ENCODE measurements at regions not wholly inside any gene's neighbourhood (a gene's known extent, or its start where the extent isn't known, plus 50 kb on each side); places are given as distances from the start of the nearest gene placed in this dataset.
"Not testable (repeated sequence)": the region's sequence is repeated elsewhere in the genome, so short reads cannot be mapped to it uniquely, and the experiment has no call there.

DNA sequence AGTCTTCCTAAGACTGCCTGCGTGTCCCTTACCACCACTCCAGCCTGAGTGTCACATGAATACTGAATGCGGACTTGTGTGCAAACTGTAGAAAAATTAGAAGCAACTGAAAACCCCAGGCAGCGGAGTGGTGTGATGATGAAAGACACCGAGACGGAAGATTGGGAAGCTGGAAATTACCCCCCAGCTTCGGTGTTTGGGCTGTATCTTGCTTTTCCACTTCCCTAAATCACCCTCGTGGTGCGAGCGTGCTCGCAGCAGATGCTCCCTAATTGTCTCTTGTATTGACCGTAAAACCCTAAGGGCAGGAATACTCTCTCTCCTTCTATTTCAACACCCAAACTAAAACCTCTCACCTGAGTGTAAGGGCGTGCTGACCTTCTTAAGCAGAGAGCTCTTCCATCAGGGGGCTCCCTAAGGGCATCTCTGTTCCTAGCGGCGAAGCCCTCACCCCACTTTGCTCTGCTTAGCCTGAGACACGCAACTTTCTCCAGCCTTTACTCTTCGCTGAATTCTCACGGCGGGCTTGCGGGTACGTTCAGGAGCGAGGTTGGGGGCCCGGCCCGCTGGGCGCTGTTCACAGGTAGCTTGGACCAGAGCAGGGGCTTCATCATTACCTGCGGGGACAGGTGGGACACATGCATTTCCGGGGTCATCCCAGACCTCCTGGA lies 62.4 kb downstream of the CRYBB2 start:
- DNase-seq (ENCODE audit: missing footprints) = no peak
- intact Hi-C loops (cut with DNase I) = no loop called here

GRCh38 chr22:25282346-25282670 lies 62.9 kb downstream of the CRYBB2 start:
- DNase-seq (ENCODE audit: missing footprints) (no peak), ATAC-seq (no peak)
- intact Hi-C loops (cut with DNase I) = no loop called here

More for the DNA sequence above, 62.4 kb downstream of the CRYBB2 start:
- ATAC-seq = no peak

DNA sequence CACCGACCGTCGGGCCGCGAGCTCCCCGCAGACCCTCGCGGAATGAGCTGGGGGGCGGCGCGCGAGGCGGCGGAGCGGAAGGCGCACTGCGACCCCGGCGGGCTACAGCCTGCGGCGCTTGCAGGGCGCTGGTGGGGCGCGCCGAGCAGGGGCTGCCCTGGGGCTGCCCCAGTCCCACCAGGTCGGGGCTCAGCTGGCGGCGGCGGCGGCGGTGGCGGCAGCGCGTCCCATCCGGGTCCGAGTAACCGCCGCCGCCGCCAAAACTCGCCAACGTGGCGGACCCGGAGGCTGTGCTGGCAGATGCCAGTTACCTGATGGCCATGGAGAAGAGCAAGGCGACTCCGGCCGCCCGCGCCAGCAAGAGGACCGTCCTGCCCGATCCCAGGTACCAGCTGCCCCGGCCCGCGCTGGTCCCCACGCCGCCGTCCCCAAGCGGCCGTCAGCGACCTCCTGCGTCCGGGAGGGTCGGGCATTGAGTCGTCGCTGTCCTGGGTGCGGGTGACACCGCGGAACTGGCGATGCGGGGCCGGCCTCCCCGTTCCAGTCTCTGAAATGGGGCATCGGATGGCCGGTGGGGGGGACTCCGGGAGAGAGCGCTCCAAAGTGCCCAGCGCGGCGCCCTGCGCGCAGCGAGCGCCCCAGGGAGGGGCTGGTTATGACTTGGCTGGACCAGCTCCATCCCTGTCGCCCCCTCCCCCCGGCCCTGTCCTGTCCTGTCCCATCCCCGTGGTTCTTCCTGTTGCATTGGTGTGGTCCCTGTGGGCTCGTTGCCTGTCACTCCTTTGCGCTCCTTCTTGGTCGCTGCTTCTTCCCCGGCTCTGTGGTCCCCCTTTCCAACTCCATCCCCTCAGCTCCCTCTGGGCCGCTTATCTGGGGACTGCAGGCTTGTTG lies 63.5 kb downstream of the CRYBB2 start:
- DNase-seq (ENCODE audit: missing footprints) (no peak), ATAC-seq (no peak)

DNA sequence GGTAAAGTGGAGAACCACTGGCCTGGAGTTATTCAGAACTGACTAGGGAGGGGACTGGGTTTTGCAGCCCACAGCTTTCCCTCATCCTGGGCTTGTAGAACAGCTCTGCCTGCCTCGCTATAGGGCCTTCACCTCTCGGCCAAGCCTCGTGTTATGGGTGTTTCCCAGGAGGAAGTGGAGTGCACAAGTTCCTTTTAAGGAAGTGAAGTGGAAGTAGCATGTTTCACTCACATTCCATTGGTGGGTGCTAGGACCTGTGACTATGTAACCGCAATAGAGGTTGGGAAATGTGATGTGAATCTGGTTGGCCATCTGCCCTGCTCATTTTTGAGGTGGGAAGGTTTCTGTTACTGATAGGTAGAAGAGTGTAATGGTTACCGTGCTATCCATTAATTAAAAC lies 69.0 kb downstream of the CRYBB2 start:
- intact Hi-C loops (cut with DNase I); ATAC-seq: not testable (repeated sequence)

More for the DNA sequence above, 63.5 kb downstream of the CRYBB2 start:
- intact Hi-C loops (cut with DNase I) = no loop called here

GRCh38 chr22:25301912-25302311 lies 82.5 kb downstream of the CRYBB2 start:
- DNase-seq (ENCODE audit: missing footprints); intact Hi-C loops (cut with DNase I); ATAC-seq: not testable (repeated sequence)

More for the DNA sequence above, 69.0 kb downstream of the CRYBB2 start:
- DNase-seq (ENCODE audit: missing footprints) = not testable (repeated sequence)

DNA sequence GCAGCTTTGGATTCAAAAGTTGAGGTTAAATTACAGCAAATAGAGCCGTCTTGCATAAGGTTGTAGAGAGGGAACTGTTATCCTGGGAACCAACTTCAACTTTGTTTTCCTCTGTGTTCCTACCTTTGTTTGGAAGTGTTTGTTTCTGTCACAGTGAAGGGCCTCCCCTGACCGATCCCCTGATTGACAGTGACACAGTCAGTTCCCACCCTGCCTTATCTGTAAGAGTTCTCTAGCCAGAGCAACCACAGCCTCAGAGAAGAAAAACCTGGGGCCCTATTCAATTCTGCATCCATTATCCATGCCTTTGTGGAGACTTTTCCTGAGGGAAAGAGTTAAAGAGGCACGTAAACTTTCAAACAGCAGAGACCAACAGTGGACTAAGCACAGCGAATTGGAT lies 90.1 kb downstream of the CRYBB2 start:
- intact Hi-C loops (cut with DNase I); DNase-seq (ENCODE audit: missing footprints); ATAC-seq: not testable (repeated sequence)

DNA sequence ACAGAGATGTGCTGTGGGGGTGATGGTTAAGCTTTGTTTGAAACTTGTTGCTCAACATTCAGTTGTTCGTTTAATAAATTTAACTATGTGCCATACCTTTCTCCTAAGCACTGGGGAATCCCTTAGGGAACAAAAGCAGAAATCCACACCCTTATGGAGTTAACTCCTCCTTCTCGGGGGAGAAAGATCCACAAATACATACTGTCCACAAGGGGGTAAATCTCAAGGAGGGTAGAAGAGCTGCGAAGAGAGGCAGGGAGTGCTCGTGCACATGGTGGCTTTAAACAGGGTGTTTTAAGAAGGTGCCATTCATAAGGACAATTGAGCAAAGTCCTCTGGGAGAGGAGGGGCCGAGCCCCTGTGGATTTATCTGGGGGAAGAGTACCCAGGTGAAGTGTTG lies 92.5 kb downstream of the CRYBB2 start:
- intact Hi-C loops (cut with DNase I); DNase-seq (ENCODE audit: missing footprints); ATAC-seq: not testable (repeated sequence)

DNA sequence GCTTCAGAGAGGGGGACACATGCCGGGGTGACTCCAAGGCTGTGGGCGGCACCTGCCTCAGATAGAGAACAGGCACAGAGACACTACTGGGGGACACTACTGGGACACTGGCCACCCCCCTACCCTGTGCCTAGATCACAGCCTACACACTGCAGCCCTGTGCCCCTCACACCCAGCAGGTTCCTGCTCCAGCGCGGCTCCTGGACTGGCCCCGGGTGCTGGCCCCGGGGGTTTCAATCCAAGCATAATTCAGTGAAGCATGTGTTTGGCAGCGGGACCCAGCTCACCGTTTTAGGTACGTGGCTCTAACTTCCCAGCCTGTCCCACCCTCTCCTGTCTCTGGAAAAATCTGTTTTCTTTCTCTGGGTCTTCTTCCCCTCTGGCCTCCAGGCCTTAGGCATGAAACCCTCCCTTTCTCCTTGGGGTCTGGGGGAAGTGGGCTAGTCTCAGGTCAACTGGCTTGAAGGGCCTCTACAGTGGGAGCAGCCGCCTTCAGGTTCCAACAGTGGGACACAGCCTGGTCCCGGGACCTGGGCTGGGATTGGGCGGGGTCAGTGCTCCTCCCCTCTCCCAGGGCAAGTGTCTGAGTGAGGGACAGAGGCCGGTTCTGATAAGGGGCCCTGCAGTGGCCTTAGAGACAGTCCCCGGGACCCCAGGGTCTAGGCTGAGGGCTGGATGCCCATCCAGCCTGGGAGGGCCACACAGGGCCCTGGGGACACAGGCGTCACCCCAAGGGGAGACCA lies 98.8 kb downstream of the CRYBB2 start:
- ATAC-seq = no peak

DNA sequence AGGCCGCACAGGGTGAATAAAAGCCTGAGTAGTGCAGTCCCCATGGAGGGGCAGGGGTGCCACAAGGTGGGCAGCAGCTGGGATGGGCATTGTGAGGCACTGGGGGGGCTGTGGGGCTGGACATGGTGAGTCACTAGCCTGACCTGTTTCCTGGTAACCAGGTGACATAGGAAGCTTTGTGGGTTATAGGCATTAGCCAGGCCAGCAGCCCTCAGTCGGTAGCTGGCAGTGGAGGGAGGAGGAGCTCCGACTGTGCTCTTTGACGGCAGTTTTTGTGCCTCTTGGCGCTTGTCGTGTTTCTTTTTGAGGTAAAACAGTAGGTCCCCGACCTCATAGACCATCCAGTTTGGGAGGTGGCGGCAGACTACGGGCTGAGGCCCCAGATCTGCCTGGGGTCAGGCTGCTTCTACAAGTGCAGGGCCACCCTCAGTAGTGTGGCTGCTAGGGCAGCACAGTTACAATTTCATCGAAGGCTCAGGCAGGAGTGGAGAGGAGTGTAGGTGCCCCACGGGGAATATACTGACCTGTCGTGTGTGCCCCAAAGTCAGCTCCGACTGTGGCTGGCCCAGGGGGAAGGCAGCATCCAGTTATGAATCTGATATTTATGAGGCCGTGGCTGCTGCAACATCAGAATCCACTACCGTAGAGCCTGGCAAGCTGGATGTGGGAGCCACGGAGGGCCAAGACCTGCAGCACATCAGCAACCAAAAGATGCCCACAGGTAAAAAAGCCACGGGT lies 107.7 kb downstream of the CRYBB2 start:
- no peak for DNase-seq (ENCODE audit: missing footprints)
- no peak for ATAC-seq
- intact Hi-C loops (cut with DNase I) = no loop called here

More for the DNA sequence above, 98.8 kb downstream of the CRYBB2 start:
- no peak for DNase-seq (ENCODE audit: missing footprints)
- intact Hi-C loops (cut with DNase I) = no loop called here

GRCh38 chr22:25331050-25331449 lies 111.6 kb downstream of the CRYBB2 start:
- DNase-seq (ENCODE audit: missing footprints) (no peak), ATAC-seq (no peak)
- intact Hi-C loops (cut with DNase I) = no loop called here

DNA sequence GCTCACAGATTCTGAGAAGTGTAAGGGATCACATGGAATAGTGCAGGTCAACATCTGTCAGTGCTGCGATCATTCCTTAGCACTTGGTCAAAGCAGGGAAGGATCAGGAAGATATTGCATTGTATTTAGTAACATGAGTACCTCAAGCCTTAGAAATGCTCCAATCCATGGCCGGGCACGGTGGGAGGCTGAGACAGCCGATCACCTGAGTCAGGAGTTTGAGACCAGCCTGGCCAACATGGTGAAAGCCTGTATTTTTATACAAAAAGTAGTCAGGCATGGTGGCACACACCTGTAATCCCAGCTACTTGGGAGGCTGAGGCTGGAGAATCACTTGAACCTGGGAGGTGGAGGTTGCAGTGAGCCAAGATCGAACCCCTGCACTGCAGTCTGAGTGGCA lies 112.5 kb downstream of the CRYBB2 start:
- DNase-seq (ENCODE audit: missing footprints); ATAC-seq; intact Hi-C loops (cut with DNase I): not testable (repeated sequence)

- no peak for ATAC-seq
- intact Hi-C loops (cut with DNase I) = no loop called here
- DNase-seq (ENCODE audit: missing footprints) = no peak
Measured at GRCh38 chr22:25332386-25332785, 112.9 kb downstream of the CRYBB2 start.

- peak; percentile 43 for ATAC-seq
- DNase-seq (ENCODE audit: missing footprints) = no peak
- intact Hi-C loops (cut with DNase I) = no loop called here
Measured at GRCh38 chr22:25334162-25334490, 114.7 kb downstream of the CRYBB2 start.

DNA sequence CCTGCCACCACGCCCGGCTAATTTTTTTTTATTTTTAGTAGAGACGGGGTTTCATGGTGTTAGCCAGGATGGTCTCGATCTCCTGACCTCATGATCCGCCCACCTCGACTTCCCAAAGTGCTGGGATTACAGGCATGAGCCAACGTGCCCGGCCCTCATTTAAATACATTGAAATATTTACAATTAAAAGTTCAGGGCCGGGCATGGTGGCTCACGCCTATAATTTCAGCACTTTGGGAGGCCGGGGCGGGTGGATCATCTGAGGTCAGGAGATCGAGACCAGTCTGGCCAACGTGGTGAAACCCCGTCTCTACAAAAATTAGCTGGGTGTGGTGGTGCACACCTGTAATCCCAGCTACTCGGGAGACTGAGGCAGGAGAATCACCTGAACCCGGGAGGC lies 115.2 kb downstream of the CRYBB2 start:
- DNase-seq (ENCODE audit: missing footprints); intact Hi-C loops (cut with DNase I); ATAC-seq: not testable (repeated sequence)

- intact Hi-C loops (cut with DNase I); ATAC-seq; DNase-seq (ENCODE audit: missing footprints): not testable (repeated sequence)
Measured at GRCh38 chr22:25335276-25335675, 115.8 kb downstream of the CRYBB2 start.

- intact Hi-C loops (cut with DNase I); ATAC-seq; DNase-seq (ENCODE audit: missing footprints): not testable (repeated sequence)
Measured at GRCh38 chr22:25340536-25340935, 121.1 kb downstream of the CRYBB2 start.

DNA sequence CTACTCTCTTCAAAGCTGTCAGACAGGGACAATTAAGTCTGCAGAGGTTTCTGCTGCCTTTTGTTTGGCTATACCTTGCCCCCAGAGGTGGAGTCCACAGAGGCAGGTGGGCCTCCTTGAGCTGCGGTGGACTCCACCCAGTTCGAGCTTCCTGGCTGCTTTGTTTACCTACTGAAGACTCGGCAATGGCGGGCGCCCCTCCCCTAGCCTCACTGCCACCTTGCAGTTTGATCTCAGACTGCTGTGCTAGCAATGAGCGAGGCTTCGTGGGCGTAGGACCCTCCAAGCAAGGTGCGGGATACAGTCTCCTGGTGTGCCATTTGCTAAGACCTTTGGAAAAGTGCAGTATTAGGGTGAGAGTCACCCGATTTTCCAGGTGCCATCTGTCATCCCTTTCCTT lies 124.9 kb downstream of the CRYBB2 start:
- intact Hi-C loops (cut with DNase I); DNase-seq (ENCODE audit: missing footprints); ATAC-seq: not testable (repeated sequence)

DNA sequence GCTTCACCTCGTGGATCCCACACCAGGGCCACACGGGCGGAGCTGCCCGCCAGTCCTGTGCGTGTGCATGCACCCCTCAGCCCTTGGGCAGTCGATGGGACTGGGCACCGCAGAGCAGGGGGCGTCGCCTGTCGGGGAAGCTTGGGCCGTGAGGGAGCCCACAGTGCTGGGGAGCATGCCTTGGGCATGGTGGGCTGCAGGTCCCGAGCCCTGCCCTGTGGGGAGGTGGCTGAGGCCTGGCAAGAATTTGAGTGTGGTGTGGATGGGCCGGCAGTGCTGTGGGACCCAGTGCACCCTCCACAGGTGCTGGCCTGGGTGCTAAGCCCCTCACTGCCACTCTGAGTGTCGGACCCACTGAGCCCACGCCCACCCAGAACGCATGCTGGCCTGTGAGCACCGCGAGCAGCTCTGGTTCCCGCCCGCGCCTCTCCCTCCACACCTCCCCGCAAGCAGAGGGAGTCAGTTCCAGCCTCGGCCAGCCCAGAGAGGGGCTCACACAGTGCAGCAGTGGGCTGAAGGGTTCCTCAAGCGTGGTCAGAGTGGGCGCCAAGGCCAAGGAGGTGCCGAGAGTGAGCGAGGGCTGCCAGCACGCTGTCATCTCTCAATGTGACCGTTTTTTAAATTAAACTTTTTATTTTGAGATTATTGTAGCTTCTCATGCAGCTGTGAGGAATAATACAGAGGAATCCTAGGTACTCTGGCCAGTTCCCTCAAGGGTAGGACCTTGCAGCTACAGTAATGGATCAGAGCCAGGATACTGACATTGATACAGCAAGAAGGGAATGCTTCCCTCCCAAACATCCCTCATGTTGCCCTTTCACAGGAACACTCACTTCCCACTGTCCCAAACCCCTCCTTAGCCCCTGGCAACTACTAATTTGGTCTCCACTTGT lies 127.7 kb downstream of the CRYBB2 start:
- DNase-seq (ENCODE audit: missing footprints) (no peak), ATAC-seq (no peak)
- intact Hi-C loops (cut with DNase I) = no loop called here
